ENCODE measurements at regions not wholly inside any gene's neighbourhood (a gene's known extent, or its start where the extent isn't known, plus 50 kb on each side); places are given as distances from the start of the nearest gene placed in this dataset.

DNA sequence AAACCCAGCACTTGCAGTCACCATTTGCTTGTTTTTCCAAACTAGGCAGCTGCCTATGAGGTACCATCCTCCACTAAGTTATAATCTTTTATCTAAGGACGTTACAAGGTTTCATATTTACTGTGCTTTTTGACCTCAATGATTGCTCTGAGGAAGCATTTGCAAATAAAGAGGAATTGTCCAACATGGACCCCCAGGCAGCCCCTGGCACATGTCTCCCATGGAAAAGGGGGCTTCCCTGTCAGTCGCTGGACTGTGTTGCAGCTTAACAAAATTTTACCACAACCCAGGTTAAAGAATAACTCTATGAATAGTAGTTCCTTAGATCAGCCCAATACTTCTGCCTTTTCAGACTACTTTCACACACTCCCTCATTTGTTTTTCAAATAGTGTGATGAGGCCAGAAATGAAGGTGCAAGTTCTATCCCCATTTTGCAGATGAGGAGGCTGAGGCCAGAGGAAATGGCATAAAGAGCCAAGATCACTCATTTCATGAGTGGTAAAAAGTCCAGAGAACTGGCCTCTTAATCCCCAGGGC lies 52.8 kb upstream of the ZPBP start:
- ChIA-PET CTCF (interaction anchor here (0.6 to 1.2 kb wide), 3 partner anchors 35 to 1015 kb away, joined by 3 to 6 read pairs (median 3); no protein-coding TSS in a partner anchor), POLR2A (ENCODE audit: low non-redundant PET) (no interaction called here)
- H3K27ac ChIP-seq = no peak overlapping the region
- TF ChIP-seq, protein P1, sequence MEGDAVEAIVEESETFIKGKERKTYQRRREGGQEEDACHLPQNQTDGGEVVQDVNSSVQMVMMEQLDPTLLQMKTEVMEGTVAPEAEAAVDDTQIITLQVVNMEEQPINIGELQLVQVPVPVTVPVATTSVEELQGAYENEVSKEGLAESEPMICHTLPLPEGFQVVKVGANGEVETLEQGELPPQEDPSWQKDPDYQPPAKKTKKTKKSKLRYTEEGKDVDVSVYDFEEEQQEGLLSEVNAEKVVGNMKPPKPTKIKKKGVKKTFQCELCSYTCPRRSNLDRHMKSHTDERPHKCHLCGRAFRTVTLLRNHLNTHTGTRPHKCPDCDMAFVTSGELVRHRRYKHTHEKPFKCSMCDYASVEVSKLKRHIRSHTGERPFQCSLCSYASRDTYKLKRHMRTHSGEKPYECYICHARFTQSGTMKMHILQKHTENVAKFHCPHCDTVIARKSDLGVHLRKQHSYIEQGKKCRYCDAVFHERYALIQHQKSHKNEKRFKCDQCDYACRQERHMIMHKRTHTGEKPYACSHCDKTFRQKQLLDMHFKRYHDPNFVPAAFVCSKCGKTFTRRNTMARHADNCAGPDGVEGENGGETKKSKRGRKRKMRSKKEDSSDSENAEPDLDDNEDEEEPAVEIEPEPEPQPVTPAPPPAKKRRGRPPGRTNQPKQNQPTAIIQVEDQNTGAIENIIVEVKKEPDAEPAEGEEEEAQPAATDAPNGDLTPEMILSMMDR (conservative IDR thresholded peaks at IDR 0.05; ENCODE audit: low read depth) = no peak
- DNase-seq (ENCODE audit: low spot score) = no peak

DNA sequence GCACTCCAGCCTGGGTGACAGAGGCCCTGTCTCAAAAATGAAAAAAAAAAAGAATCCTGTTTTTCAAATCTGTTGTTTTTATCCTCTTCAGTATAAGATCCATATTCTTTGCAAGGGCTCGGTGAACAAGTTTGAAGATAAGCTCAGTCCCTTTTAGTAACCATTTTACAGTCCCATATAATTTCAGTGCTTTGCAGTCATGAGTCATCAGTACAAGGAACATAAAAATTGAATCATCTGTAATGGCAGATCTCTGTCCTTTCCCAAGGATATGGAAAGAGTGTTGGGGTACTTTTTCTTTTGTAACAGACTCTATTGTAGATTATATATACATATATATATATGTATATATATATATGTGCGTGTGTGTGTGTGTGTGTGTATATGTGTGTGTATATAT lies 52.2 kb upstream of the ZPBP start:
- TF ChIP-seq, protein P1 (conservative IDR thresholded peaks at IDR 0.05; ENCODE audit: low read depth) = no peak
- ChIA-PET CTCF (interaction anchor here (0.6 to 1.2 kb wide), 3 partner anchors 35 to 1015 kb away, joined by 3 to 6 read pairs (median 3); no protein-coding TSS in a partner anchor), POLR2A (ENCODE audit: low non-redundant PET) (no interaction called here)
- DNase-seq (ENCODE audit: low spot score) = no peak
- H3K27ac ChIP-seq = no peak overlapping the region

All from RWPE1 (cell line).